NB4 (cell line): ENCODE measurements at regions not wholly inside any gene's neighbourhood (a gene's known extent, or its start where the extent isn't known, plus 50 kb on each side); places are given as distances from the start of the nearest gene placed in this dataset.

ENCODE experiments used
- DNase-seq: peaks from one replicate; pipeline ENCODE4 v3.0.0; 2010; ENCODE audit warnings: low read depth
- H3K4me3 ChIP-seq: one replicate; pipeline ENCODE4 v1.5.1; 2011; ENCODE audit warnings: mild to moderate bottlenecking, low read depth, low read length, moderate library complexity
- MYC ChIP-seq: IDR thresholded peaks from 2 replicates; pipeline ENCODE4 v1.6.1; 2011; ENCODE audit warnings: low read depth, low read length
- POLR2A ChIP-seq: IDR thresholded peaks from 2 replicates; pipeline ENCODE4 v1.6.1; 2011; ENCODE audit warnings: mild to moderate bottlenecking; ENCODE audit not compliant: insufficient read length; ENCODE audit errors: extremely low read depth
- TF ChIP-seq, protein P1 (sequence below): IDR thresholded peaks from one replicate; pipeline ENCODE4 v1.5.1; 2012; ENCODE audit warnings: low read depth, low read length
- TF ChIP-seq, protein P2 (sequence below): IDR thresholded peaks from 2 replicates; pipeline ENCODE4 v1.6.1; 2011; ENCODE audit warnings: low read depth, low read length

DNA sequence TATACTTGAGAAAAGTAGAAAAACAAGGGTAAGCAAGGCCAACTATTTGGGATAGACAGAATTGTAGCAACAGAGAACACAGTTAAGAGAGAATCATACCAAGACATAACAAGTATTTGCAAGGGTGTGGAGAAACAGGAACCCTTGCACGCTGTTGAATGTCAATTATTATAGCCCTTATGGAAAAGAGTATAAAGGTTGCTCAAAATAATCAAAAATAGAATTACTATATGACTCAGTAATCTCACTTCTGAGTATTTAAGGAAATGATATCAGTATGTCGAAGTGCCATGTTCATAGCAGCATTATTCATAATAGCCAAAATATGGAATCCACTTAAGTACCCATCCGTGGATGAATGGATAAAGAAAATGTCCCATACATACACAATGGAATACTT is 193.3 kb downstream of the PHLDA1 start:
- DNase-seq: no peak
- TF ChIP-seq MYC (no peak), POLR2A (no peak)
- TF ChIP-seq, protein P1, sequence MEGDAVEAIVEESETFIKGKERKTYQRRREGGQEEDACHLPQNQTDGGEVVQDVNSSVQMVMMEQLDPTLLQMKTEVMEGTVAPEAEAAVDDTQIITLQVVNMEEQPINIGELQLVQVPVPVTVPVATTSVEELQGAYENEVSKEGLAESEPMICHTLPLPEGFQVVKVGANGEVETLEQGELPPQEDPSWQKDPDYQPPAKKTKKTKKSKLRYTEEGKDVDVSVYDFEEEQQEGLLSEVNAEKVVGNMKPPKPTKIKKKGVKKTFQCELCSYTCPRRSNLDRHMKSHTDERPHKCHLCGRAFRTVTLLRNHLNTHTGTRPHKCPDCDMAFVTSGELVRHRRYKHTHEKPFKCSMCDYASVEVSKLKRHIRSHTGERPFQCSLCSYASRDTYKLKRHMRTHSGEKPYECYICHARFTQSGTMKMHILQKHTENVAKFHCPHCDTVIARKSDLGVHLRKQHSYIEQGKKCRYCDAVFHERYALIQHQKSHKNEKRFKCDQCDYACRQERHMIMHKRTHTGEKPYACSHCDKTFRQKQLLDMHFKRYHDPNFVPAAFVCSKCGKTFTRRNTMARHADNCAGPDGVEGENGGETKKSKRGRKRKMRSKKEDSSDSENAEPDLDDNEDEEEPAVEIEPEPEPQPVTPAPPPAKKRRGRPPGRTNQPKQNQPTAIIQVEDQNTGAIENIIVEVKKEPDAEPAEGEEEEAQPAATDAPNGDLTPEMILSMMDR: no peak
- TF ChIP-seq, protein P2, sequence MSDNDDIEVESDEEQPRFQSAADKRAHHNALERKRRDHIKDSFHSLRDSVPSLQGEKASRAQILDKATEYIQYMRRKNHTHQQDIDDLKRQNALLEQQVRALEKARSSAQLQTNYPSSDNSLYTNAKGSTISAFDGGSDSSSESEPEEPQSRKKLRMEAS: no peak
- no peak overlapping the region for H3K4me3 ChIP-seq

DNA sequence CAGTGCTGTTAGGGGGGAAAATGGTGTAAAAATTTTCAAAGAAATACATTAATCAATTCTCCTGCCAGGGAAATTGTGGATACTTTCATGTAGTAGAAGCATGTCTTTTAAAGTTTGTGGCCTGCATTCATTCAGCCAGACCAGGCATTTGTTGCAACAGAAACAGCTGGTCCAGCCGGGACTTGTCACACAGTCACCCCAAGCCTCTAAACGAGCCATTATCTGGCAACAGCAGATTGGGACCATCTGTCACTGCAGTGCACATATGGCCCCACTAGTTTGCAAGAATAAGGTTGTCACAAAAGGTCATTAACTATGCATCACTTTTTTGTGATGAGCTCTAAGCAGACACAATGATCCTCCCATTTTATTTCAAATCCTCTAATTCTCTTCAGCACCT is 193.9 kb downstream of the PHLDA1 start:
- TF ChIP-seq, protein P2: no peak
- TF ChIP-seq POLR2A (no peak), MYC (no peak)
- TF ChIP-seq, protein P1: no peak
- H3K4me3 ChIP-seq: no peak overlapping the region
- no peak for DNase-seq

DNA sequence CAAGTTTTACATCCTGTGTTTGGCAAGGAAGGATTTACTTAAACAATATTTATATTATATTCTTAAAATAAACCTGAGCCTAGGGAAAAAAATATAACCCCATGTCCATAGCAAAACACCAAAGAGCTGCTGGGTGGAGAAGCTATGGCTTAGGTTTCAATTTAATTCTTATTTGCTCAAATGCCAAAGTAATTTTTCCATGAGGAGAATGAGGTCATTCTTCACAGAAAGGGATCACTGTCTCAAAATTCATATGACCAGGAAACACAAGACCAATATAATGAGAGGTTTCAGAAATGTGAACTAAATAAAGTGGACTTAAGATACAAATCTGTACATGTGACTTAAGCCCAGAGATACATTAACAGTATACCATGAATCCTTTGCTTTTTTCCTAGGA is 195.0 kb downstream of the PHLDA1 start:
- TF ChIP-seq, protein P1: no peak
- TF ChIP-seq MYC: no peak
- TF ChIP-seq, protein P2: no peak
- no peak for TF ChIP-seq POLR2A
- no peak for DNase-seq
- H3K4me3 ChIP-seq: no peak overlapping the region

DNA sequence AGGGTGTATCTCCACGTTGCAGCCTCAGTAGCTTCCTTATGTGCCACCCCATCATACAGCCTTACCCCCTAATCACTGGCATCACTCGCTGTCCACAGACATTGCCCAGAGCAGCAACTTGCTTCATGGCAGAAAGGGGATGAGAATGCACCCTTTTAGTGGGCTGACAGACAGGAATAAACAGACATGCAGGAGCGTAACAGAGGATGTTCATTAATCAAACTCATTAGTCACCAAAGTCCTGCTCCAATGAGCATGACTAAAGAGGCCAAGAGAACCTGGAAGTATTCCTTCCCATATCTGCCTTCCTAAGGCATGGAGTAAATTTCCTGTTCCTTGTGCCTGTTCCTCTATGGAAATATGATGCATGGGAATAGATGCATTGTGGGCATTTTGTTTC is 197.0 kb downstream of the PHLDA1 start:
- no peak for DNase-seq
- TF ChIP-seq, protein P2: no peak
- TF ChIP-seq MYC: no peak
- TF ChIP-seq, protein P1: no peak
- H3K4me3 ChIP-seq: no peak overlapping the region

DNA sequence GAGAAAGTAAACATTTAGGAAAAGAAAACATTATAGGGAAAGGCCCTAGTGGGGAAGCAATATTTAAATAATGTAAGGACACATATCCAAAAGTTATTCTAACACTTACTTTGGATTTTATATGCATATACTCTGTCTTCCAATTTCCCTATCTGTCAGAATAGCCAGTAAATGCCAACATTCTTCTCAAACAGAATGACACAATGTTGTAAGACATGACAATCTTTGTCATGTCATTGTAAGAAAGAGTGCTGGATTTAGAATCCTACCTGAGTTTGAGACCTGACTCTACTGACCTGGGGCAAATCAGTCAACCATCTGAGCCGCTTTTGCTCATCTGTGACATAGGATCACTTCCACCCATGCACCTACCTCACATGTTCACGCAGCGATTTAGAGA is 198.3 kb downstream of the PHLDA1 start:
- DNase-seq: no peak
- H3K4me3 ChIP-seq: no peak overlapping the region
- TF ChIP-seq, protein P1: no peak
- TF ChIP-seq, protein P2: no peak
- TF ChIP-seq MYC: no peak
- no peak for TF ChIP-seq POLR2A

DNA sequence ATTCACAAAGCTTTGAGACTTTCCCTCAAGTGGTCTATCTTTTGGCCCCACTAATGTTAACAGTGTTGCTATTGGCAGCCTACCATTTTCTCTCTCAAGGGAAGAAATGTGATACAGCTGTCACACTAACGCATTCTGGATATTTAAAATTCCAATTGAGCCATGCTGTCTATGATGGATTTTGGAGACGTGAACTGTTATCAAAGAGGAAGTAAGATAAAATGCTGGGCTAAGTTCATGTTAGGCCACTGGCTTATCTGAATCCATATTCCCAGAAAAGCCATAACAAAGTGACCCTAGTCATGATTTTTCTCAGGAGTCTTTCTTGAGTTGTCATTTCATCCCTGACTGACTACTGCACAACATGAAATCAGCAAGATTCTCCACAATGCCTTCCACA is 200.2 kb downstream of the PHLDA1 start:
- TF ChIP-seq POLR2A (no peak), MYC (no peak)
- TF ChIP-seq, protein P2: no peak
- TF ChIP-seq, protein P1: no peak
- no peak overlapping the region for H3K4me3 ChIP-seq
- no peak for DNase-seq
